Mesothelial cell of epicardium (in vitro differentiated cells): ENCODE measurements at regions not wholly inside any gene's neighbourhood (a gene's known extent, or its start where the extent isn't known, plus 50 kb on each side); places are given as distances from the start of the nearest gene placed in this dataset.

Experiments used
- DNase-seq, 2 experiments: peaks; one replicate each; pipeline ENCODE4 v3.0.0; 2021; ENCODE audit warnings: low spot score in 2 of 2; ENCODE audit not compliant: unreplicated experiment in 2 of 2
- H3K27ac Mint-ChIP-seq: 2 replicates; pipeline ENCODE4 v1.8.0; 2021; ENCODE audit warnings: mixed read lengths
- H3K27me3 Mint-ChIP-seq: 2 replicates; pipeline ENCODE4 v1.8.0; 2021; ENCODE audit warnings: low read depth, mixed read lengths
- H3K36me3 Mint-ChIP-seq: 2 replicates; pipeline ENCODE4 v1.8.0; 2021; ENCODE audit warnings: mixed read lengths
- H3K4me1 Mint-ChIP-seq: 2 replicates; pipeline ENCODE4 v1.8.0; 2021; ENCODE audit warnings: mixed read lengths
- H3K4me3 Mint-ChIP-seq: 2 replicates; pipeline ENCODE4 v1.8.0; 2021; ENCODE audit warnings: mild to moderate bottlenecking, moderate library complexity, mixed read lengths
- H3K9me3 Mint-ChIP-seq: 2 replicates; pipeline ENCODE4 v1.8.0; 2021; ENCODE audit warnings: mixed read lengths
- TF ChIP-seq, protein P1 (sequence below): fragments of 200-600 bp; sonication (generic); IDR thresholded peaks from one replicate; pipeline ENCODE4 v1.5.0; 2021; ENCODE audit warnings: antibody characterized with exemption; ENCODE audit not compliant: unreplicated experiment

GRCh38 chr15:95928822-95929221 is 401.7 kb upstream of the NR2F2 start:
- DNase-seq = no peak
- Mint-ChIP-seq H3K4me3 (no peak overlapping the region), H3K36me3 (no peaks in the 10 kb centered on the region), H3K27me3 (no peaks in the 10 kb centered on the region), H3K9me3 (no peaks in the 10 kb centered on the region), H3K4me1 (peaks cover 20% of the 10 kb centered on the region), H3K27ac (no peak overlapping the region)
- TF ChIP-seq, protein P1, sequence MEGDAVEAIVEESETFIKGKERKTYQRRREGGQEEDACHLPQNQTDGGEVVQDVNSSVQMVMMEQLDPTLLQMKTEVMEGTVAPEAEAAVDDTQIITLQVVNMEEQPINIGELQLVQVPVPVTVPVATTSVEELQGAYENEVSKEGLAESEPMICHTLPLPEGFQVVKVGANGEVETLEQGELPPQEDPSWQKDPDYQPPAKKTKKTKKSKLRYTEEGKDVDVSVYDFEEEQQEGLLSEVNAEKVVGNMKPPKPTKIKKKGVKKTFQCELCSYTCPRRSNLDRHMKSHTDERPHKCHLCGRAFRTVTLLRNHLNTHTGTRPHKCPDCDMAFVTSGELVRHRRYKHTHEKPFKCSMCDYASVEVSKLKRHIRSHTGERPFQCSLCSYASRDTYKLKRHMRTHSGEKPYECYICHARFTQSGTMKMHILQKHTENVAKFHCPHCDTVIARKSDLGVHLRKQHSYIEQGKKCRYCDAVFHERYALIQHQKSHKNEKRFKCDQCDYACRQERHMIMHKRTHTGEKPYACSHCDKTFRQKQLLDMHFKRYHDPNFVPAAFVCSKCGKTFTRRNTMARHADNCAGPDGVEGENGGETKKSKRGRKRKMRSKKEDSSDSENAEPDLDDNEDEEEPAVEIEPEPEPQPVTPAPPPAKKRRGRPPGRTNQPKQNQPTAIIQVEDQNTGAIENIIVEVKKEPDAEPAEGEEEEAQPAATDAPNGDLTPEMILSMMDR = no peak

DNA sequence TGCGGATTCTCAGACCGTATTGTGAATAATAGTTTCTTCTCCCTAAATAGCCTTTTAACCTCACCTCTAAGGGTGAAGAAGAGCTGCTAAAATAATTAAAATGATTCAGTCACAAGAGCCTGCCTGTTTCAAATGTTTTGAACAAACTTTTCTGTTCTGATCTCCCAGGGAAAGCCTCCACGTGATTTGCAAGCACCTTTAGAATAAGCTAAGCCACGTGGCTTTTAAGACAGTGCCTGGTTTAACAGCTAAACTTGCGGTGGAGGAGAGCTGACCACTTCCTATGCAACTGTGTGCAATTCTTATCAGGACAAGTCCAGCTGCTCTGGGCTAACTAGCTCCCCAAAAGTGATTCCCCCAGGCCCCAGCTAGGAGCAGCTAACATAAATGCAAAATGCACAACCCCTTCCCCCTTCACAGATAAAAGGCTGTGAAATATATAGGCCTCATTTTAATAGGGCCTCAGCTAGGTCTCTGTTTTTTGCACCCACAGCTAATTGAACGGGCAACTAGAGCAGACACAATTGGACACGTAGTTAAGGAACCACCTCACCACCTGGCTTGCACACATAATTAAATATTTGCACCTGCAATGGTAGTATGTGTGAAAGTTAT is 401.2 kb upstream of the NR2F2 start:
- Mint-ChIP-seq H3K36me3 (no peaks in the 10 kb centered on the region), H3K4me3 (no peak overlapping the region), H3K9me3 (peaks cover 4% of the 10 kb centered on the region), H3K27ac (no peak overlapping the region), H3K4me1 (peaks cover 20% of the 10 kb centered on the region), H3K27me3 (no peaks in the 10 kb centered on the region)
- TF ChIP-seq, protein P1 = no peak
- DNase-seq = no peak

GRCh38 chr15:95930659-95931375 is 399.7 kb upstream of the NR2F2 start:
- peaks cover 20% of the 10 kb centered on the region for H3K4me1 Mint-ChIP-seq
- H3K36me3 Mint-ChIP-seq = no peaks in the 10 kb centered on the region
- TF ChIP-seq, protein P1 = no peak
- peaks cover 7% of the 10 kb centered on the region for H3K9me3 Mint-ChIP-seq
- DNase-seq = no peak
- no peak overlapping the region for H3K4me3 Mint-ChIP-seq
- H3K27me3 Mint-ChIP-seq = no peaks in the 10 kb centered on the region
- H3K27ac Mint-ChIP-seq = no peak overlapping the region

- Mint-ChIP-seq H3K4me1 (peaks cover 22% of the 10 kb centered on the region), H3K4me3 (no peak overlapping the region), H3K27ac (no peak overlapping the region), H3K9me3 (peaks cover 7% of the 10 kb centered on the region), H3K27me3 (no peaks in the 10 kb centered on the region), H3K36me3 (no peaks in the 10 kb centered on the region)
- no peak for DNase-seq
- TF ChIP-seq, protein P1 = no peak
These were observed 398.9 kb upstream of the NR2F2 start for GRCh38 chr15:95931619-95932018.

DNA sequence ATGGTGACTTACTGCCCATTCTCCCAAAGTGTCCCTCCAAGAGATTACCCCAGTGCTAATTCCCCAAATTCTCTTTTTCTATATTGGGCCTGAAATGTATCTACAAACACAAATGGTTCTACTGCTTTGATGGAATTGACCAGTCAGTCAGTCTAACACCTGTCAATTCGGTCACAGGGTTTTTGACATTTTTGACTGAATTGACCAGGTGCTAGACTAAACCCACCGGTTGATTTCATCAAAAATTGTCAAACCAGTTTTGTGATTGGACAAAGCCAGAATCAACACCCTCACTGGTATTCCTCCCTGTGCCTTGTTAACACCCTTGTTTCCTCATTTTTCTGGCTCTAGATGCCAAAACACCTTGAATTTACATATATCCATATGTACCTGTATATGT is 398.4 kb upstream of the NR2F2 start:
- Mint-ChIP-seq H3K27me3 (no peaks in the 10 kb centered on the region), H3K4me1 (peaks cover 25% of the 10 kb centered on the region), H3K4me3 (no peak overlapping the region), H3K36me3 (no peaks in the 10 kb centered on the region), H3K27ac (no peak overlapping the region), H3K9me3 (peaks cover 7% of the 10 kb centered on the region)
- TF ChIP-seq, protein P1 = no peak
- DNase-seq = no peak
